NCI-H2171 treated with DMSO at 0.1 percent for 48 hours (cell line): ENCODE measurements at regions not wholly inside any gene's neighbourhood (a gene's known extent, or its start where the extent isn't known, plus 50 kb on each side); places are given as distances from the start of the nearest gene placed in this dataset.

Experiments
- DNase-seq: peaks from one replicate; lab custom pipeline; 2025; lab: John Stamatoyannopoulos, UW

DNA sequence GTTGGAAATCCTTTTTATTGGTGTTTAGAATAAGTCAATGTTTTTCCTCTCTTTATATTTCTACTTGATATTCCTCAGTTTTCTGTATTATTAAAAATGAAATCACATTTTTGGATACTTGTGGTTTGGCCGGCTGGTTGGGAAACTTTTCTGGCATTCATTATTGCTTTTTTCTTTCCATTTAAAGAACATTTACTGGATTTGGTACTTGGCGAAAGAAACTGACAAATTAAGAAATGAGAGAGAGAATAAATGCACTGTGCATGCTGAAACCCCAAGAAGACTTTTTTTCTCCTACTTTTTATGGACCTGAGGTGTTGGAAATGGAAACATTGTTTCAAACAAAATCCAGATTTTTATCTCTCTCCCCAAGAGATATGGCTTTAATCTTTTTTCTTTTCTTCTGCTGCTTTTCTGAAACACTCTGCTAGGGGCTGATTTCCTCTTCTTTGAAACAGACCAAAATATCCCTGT is 128.4 kb downstream of the SNX18 start:
- DNase-seq, result no peak

DNA sequence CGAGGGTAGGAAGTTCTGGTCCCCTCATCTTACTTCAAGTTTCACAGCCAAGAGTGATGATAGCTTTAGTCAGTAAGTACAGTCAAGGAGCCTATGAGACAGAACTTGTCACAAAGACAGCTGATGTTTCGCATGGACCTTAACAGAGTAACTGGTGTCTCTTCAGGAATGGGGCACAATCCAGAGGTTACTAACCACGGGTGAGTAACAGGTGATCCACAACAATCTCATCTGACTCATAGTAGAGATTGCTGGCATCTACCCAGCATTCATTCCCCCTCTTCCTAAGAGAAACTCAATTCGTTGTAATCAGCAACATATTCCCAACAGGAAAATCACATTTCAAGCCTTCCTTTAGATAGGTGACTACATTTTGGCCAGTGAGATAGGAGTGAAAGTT is 126.7 kb downstream of the SNX18 start:
- no peak for DNase-seq

DNA sequence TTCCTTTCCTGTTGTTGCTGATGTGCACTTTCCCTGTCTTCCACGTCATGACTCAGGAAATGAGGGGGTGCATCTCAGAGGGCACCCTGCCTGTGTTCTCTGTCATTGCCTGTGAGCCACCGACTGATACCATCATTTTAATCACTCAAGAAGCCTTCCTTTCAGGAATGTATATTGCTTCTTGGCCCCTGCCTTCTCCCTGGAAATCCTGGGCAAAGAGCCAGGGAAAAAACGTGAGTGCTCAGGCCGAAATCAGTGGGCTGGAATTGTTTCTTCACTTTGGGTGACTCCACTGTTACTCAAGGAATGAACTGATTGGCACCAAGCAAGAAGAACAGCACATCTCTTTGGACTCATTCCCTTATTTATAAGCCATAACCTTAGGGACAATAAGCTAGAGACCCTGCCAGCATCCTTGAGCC is 126.1 kb downstream of the SNX18 start:
- DNase-seq, result no peak

DNA sequence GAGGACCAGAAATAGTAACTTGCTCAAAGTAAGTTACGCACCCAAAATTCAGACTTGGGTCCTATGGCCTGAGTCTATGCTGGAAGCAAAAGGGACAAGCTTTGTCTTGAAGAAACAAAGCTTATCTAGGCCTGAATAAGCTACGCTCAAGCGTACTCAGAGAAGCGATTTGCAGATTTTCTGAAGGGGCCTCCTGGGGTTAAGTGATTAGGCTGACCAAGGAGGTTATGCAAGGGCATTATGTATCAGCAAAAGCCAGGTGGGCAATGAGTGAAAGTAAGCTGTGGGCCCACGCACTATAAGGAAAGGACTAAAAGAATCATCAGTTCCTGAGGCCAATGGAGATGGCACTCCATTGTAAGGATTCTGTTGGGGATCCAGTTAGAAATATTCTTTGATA is 122.1 kb downstream of the SNX18 start:
- DNase-seq, result no peak

DNA sequence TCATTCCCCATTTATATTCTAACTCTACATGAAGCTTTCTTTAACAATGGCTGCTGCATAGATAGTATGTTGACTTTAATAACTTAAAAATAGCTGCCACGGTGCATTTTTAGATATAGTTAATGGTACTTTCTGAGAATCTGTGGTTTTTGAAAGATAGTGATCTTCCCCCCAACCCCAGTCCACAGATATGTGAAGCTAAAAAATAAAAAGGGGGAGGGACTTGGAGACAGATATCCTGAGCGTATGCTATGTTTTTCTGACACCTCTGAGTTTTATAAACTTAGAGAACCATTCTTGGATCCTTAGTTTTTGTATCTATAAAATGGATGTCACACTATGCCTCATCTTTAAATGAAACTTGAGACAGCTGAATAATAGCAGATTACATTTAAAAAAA is 120.5 kb downstream of the SNX18 start:
- no peak for DNase-seq

DNA sequence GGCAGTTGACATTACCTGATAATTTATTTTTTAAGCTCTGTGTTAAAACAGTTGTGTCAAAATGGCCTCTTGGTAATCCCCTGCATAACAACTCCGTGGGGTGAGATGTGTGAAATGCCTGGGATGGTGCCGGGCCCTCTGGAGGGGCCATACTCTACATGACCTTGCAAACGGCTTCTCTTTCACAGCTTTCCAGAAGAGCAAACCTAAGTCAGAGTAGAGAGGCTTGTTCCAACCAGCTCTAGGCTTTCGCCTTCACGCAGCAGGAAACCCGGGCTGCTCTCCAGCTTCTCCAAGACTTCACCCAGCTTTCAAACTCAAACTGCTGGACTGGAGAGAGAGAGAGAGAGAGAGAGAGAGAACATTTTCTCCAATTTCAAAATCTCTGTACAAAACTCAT is 120.1 kb downstream of the SNX18 start:
- DNase-seq, result no peak

DNA sequence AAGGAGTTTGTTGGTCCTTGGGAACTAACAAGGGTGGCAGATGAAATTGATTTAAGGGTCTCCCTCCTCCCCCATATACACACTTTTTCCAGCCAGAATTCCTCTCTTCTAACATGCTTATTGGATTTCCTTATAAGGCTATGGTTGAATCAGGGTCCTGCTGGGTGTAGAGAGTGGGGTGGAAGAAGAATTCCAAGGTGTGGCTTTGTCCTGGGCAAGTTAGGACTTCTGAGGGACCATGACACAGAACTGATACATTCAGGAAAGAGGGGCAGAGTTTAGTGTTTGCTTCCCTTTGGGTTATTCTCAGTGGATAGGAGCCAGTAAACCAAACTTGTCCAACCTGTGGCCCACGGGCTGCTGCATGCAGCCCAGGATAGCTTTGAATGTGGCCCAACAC is 116.5 kb downstream of the SNX18 start:
- no peak for DNase-seq

DNA sequence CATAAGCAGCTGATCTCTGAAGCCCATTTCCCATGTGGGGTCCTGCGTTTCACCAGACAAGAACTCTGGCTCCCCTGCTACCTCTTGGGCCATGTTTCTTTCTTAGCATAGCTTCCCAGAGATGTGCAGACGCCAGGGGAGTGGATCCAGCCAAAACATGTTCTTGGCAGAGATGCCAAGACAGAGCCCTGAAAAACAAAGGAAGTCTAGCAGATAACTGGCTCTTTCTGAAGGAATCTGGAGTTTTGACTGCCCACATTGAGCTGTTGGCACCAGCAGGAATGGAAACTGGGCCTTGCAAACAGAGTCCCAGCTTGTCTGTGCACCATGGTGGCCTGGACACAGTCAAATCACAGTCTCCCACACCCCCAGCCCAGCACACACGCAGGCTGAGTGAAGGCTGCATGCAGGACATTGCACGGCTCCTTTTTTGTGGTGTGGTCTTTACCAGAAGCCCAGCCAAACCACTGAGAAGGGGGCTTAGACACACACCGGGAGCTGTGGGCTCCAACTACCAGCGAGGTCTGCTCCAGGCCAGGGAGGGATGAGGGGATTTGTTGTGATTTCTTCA is 114.7 kb downstream of the SNX18 start:
- DNase-seq, result no peak

DNA sequence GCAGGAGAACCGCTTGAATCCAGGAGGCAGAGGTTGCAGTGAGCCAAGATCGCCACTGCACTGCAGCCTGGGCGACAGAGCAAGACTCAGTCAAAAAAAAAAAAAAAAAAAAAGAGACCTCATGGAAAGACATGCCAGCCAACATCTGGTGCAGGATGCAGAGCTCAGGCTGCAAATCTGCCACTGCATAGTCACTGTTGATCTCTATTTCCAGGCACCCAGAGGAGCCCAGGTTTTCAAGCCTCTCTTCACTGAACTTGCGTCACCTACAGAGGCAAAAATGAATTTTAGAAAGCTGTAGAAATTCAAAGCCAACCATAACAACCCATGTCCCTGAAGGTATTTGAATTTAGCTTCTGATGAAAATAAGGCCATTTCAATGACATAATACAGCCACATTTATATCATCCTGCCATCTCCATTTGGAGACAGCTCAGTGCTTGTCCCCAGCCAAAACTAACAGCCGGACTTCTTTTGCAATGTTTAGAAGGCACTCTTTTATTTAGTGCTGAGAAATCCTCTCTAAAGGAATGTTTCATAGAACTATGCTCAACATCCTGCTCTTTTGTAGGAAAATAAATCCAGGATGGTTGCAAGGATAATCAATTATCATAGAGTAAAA is 113.3 kb downstream of the SNX18 start:
- peak; percentile 58 for DNase-seq

DNA sequence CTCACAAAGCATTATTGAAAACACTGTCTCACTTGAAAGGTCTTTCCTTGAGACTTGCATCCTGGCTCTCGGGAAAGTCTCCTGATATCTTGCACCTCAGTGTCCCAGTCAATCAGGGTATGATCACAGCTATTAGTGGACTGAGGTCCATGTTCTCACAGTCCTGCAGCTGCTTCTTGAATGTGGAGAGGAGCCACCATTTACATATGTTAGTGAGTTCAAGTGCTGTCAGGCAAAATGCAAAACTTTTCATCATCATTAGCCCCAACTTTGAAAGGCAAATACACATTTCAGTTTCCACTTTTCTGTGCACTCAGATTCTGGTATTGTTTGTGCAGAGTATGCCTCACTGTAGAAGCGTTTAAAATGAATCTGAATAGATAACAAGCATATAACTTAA is 111.6 kb downstream of the SNX18 start:
- no peak for DNase-seq

DNA sequence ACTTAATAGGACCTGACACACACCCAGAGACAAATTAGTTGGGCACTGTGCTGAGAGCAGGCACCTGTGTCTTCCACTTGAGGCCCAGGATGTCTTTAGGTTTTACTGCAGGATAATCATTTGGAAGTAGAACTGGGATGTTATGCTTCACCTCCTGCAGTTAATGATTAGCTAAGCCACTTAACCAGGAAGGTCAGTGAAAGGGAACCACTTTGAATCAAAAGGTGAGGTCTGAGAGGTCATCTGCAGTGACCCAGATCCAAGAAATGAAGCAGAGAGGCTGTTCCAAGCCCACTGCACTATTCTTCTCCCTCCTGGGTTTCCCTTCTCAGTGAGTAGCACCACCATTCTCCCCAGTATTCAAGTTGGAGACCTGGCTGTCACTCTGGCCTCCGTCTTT is 110.5 kb downstream of the SNX18 start:
- no peak for DNase-seq

DNA sequence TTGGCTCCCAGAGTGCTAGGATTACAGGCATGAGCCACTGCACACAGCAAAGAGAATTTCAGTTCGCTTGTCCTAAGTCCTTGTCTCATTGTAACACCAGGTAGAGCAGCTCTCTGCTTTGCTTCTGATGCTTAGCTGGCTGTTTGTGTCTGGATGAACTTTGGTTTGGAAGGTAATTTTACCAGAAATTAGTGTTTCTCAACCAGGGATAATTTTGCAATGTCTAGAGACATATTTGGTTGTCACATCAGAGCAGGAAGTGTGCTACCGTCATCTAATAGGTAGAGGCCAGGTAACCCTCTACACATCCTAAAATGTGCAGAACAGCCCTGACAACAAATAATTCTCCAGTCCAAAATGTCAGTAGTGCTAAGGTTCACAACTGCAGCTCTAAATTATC is 108.8 kb downstream of the SNX18 start:
- no peak for DNase-seq

DNA sequence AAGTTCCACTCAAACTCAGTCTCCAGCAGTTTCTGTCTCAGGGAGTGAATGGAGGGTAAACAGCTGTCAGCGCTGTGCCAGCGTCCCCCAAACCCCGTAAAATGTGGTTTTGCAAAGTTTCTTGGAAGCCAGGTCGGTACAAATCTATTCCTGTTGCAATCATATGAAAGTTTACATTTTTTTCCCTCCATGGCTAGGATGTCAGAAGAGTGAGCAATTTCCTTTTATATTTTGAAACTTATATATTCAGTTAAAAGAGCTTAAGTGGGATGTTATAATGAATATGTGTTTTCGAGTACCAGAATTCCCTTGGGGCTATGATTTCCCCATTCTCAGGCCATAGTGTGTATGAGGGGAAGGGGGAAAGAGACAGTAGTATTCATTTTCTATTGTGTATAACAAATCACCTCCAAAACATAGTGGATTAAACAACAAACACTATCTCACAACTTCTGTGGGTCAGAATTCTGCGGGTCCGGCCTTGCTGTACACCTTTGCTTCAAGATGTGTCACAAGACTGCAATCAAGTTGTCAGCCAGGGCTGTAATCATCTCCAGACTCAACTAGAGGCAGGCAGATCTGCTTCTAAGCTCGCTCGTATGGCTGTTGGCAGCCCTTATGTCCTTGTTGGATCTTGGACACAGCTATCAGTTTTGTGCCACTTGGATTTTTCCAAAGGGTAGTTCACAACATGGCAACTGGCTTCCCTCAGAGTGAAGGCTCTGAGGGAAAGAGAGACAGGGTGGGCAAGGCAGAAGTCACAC is 107.4 kb downstream of the SNX18 start:
- no peak for DNase-seq

DNA sequence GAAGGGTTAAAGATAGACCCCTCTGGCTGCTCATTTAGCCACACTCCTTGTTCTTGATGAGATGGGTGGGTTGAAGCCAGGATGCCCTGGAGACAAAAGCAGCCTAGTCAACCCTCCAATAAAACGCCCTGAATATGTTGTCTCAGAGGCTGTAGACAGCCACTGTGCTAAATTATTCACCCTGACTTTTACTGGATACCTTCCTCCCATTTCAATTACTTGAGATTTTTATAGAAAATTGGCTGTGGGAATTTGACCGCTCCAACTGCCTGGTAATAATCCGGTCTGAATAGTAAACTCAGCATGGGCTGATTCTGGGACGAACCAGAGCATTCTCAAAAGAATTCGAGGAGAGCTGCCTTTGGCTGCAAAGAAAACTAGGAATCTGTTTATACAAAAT is 104.2 kb downstream of the SNX18 start:
- no peak for DNase-seq

DNA sequence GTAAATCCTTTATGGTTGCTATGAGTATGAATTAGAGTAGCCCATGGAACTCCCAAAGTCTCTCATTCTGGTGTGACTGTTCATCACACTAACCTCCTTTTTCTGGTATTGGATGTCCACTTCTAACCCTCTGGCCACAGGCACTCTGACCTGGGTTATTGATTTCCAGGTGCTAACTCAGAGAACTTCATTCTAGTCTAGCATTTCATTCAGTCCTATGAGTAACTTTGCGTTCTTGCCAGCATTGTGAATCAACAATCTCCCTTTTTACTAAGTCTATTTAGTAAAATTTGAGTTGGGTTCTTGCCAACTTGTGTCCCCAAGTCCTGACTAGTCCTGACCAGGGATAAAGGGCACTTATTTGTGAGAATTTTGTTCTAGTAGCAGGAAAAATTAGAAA is 103.5 kb downstream of the SNX18 start:
- DNase-seq, result no peak

DNA sequence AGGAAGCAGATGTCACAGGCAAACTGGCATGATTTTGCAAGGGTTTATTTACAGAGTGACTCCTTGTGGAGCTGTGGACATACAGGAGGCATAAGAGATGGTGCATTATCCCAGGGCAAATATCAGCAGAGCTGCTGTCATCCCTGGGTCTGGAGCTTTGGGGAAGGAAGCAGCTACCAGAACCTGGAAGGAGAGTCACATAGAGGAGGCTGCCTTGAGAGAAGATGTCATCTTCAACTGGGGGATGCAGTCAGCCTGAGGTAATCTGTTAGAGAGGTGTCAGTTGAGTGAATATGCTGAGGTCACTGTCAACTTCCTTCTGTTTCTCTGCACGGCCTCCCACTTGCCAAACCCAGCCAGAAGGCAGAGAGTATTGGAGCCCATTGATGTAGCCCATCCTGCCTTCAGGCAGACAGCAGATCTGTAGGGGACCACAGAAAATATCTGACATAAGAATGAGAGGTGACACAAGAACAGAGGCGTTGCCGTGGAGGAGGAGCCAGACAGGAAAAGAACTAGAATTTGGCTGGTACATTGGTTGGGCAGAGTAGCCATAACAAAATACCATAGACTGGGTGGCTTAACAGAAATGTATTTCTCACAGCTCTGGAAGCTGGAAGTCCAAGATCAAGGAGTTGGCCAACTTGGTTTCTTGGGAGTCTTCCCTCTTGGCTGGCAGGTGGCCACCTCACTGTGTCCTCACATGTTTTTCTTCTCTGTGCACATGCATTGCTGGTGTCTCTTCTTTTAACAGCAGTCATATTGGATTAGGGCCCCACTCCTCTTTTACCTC is 102.8 kb downstream of the SNX18 start:
- DNase-seq, result peak; percentile 63

DNA sequence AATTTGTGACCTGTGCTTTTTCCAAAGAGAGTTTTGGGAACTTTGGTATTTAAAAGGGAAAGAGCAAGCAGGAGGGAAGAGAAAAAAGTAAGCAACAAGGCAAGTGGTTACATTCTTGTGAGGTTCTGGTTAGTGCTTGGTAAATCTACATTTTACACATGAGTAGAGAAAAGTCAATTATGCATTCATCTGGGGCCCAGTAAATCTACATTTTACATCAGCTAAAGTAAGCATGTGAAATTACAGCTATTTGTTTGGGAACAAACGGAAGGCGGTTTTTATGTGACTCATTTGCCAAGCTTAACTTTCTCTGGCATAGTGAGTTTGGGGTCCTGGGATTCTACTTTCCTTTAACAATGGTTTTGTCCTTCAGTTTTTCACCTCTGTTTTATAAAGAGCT is 102.2 kb downstream of the SNX18 start:
- no peak for DNase-seq

DNA sequence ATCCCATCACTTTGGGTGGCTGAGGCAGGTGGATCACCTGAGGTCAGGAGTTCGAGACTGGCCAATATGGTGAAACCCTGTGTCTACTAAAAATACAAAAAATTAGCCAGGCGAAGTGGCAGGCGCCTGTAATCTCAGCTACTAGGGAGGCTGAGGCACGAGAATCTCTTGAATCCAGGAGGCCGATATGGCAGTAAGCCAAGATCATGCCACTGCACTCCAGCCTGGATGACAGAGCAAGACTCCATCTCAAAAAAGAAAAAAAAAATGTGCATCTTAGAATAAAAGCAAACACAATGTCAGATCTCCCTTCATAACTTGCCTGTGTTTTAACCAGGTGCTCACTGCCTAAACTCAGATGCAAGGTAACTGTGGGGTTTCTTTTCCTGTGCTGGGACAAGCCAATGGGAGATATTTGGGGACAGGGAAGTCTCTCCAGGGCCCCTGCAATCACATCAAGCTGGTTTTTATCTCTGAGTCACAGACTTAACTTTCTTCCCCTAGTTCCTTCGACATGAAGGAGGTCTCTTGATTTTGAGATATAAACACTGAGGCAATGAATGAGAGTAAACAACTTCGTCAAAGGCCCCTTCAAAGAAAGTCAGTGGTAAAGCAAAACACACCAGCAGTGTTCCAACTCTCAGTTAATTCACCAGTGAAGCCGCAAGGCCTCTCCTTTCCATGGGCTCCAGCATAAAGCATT is 99.1 kb downstream of the SNX18 start:
- no peak for DNase-seq

DNA sequence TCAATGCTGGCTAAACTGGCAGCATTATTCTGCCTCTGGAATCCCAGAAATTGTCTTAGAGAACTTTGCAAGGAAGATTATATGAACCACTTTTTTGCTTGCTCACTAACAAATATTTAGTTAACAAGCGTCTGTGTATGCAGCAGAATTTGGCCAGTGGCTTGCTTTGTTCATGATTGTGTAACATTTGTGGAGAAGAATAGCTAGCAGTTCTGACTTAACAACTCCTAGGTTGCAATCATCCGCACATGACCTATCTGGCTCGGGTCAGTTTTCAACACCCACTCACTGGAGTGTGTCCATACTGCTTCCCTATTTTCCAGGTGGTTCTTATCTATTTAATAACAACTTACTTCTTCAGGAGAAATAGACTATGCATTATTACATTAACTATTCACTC is 98.5 kb downstream of the SNX18 start:
- no peak for DNase-seq

DNA sequence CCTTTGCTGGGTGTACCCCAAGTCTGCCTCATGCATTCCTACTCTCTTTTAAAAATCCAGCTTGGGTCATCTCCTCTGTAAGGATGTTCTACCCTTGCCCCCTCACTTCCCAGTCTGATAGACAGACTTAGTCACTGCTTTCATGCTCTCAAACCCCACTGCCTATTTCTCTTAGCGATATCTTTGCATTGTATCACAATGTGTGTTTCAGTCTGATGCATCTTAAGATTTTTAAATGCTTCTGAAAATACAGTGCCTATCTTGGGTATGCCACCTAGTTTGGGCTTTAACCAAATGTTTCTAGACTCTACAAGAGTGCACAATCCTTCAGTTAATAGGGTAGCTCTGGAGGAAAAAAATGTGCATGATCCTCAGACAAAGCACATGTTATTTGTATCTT is 97.8 kb downstream of the SNX18 start:
- DNase-seq, result no peak

DNA sequence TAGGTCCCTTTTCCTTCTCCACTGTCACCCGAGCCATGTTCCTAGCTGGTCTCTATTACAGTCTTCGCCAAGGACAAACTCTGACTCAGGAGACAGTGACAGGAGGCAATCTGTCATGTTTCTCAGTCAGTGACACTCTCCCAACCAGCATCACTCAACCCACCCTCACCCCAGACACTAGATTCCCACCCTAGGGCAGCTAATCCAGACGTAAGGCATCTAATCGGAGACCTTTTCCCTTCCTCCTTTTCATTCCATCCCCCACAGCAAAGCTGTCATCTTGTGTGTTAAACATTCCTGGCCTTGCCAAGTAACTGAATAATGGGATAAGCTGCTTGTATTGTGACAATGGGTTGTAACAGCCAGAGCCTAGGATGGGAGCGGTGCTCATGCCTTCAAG is 95.2 kb downstream of the SNX18 start:
- no peak for DNase-seq

DNA sequence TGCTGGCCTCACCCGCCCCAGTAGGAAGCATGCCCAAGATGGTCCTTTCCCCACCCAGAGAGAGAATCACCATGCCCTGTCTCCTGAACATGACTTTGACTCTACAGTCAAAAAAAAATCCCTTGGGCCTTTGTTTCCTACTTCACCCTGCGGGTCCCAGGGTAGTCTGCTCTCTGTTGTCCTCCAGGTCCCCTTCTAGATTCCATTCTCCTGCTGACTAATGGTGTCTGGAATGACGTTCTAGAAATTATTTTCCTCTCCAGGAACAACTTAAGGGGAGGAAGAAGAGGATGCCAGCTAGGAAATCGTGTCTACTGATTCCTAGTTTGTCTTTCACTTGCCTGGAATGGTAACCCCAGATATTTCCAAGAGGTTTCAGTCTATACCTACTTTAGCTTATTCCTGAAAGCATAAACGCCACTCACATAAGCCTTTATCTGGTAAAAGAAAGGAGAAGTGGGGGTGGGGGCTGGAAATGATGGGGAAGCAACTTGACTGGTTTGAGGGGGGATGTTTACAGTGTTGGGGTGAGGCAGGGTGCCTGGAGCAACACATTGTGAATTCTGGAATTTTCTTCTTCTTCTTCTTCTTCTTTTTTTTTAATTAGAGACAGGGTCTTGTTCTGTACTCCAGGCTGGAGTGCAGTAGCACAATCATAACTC is 93.9 kb downstream of the SNX18 start:
- no peak for DNase-seq
